ENCODE measurements at regions not wholly inside any gene's neighbourhood (a gene's known extent, or its start where the extent isn't known, plus 50 kb on each side); places are given as distances from the start of the nearest gene placed in this dataset.

GRCh38 chr5:152116934-152117333 is 192.3 kb upstream of the GLRA1 start:
- Histone ChIP-seq H3K27ac (no peak overlapping the region), H3K4me3 (no peak overlapping the region), H3K9me3 (no peaks in the 10 kb centered on the region), H3K36me3 (ENCODE audit: low read depth, missing control alignments) (no peaks in the 10 kb centered on the region), H3K27me3 (no peaks in the 10 kb centered on the region), H3K4me1 (no peaks in the 10 kb centered on the region)
- 85 to 90% methylated on average over 3 of the region's 3 CpGs for WGBS, 2 donors
- no peak for DNase-seq
- no peak for TF ChIP-seq CTCF (IDR thresholded peaks at IDR 0.05)
- no peak for TF ChIP-seq POLR2A (IDR thresholded peaks at IDR 0.05)
- intact Hi-C loops (cut with DNase I; ENCODE audit: low total_unique reads) = no loop called here

- WGBS, 2 donors = 86 to 88% methylated on average over 2 of the region's 2 CpGs
- Histone ChIP-seq H3K27ac (no peak overlapping the region), H3K4me3 (no peak overlapping the region), H3K36me3 (ENCODE audit: low read depth, missing control alignments) (no peaks in the 10 kb centered on the region), H3K27me3 (no peaks in the 10 kb centered on the region), H3K4me1 (no peaks in the 10 kb centered on the region), H3K9me3 (no peaks in the 10 kb centered on the region)
- TF ChIP-seq CTCF (IDR thresholded peaks at IDR 0.05) = no peak
- no peak for TF ChIP-seq POLR2A (IDR thresholded peaks at IDR 0.05)
- intact Hi-C loops (cut with DNase I; ENCODE audit: low total_unique reads) = no loop called here
- no peak for DNase-seq
These were observed 188.8 kb upstream of the GLRA1 start for GRCh38 chr5:152113401-152113800.

GRCh38 chr5:152107220-152107619 is 182.6 kb upstream of the GLRA1 start:
- 27 to 40% methylated on average over 3 of the region's 3 CpGs for WGBS, 2 donors
- no peaks in the 10 kb centered on the region for H3K36me3 ChIP-seq (ENCODE audit: low read depth, missing control alignments)
- no peaks in the 10 kb centered on the region for H3K4me1 ChIP-seq
- no peak overlapping the region for H3K4me3 ChIP-seq
- intact Hi-C loops (cut with DNase I; ENCODE audit: low total_unique reads) = no loop called here
- no peaks in the 10 kb centered on the region for H3K27me3 ChIP-seq
- H3K27ac ChIP-seq = no peak overlapping the region
- no peak for DNase-seq
- H3K9me3 ChIP-seq = no peaks in the 10 kb centered on the region
- TF ChIP-seq CTCF (IDR thresholded peaks at IDR 0.05) = no peak
- TF ChIP-seq POLR2A (IDR thresholded peaks at IDR 0.05) = no peak

GRCh38 chr5:152106571-152106970 is 181.9 kb upstream of the GLRA1 start:
- Histone ChIP-seq H3K9me3 (no peaks in the 10 kb centered on the region), H3K27me3 (no peaks in the 10 kb centered on the region), H3K27ac (no peak overlapping the region), H3K4me1 (no peaks in the 10 kb centered on the region), H3K36me3 (ENCODE audit: low read depth, missing control alignments) (no peaks in the 10 kb centered on the region), H3K4me3 (no peak overlapping the region)
- no peak for DNase-seq
- 83% methylated on average over 2 of the region's 2 CpGs for WGBS, 2 donors
- TF ChIP-seq CTCF (IDR thresholded peaks at IDR 0.05) (no peak), POLR2A (IDR thresholded peaks at IDR 0.05) (no peak)
- intact Hi-C loops (cut with DNase I; ENCODE audit: low total_unique reads) = no loop called here

- no peak for DNase-seq
- Histone ChIP-seq H3K27me3 (no peaks in the 10 kb centered on the region), H3K27ac (no peak overlapping the region), H3K36me3 (ENCODE audit: low read depth, missing control alignments) (no peaks in the 10 kb centered on the region), H3K4me3 (no peak overlapping the region), H3K4me1 (no peaks in the 10 kb centered on the region), H3K9me3 (no peaks in the 10 kb centered on the region)
- WGBS, 2 donors = 74 to 85% methylated on average over 2 of the region's 2 CpGs
- no peak for TF ChIP-seq CTCF (IDR thresholded peaks at IDR 0.05)
- intact Hi-C loops (cut with DNase I; ENCODE audit: low total_unique reads) = no loop called here
These were observed 180.4 kb upstream of the GLRA1 start for GRCh38 chr5:152105085-152105484.

Data from testis (tissue), 2 donors.